HG02840 (cell line): ENCODE measurements at regions not wholly inside any gene's neighbourhood (a gene's known extent, or its start where the extent isn't known, plus 50 kb on each side); places are given as distances from the start of the nearest gene placed in this dataset.
"Not testable (repeated sequence)": the region's sequence is repeated elsewhere in the genome, so short reads cannot be mapped to it uniquely, and the experiment has no call there.

ENCODE experiments used
- ATAC-seq: cut with Tn5 transposase; IDR thresholded peaks from one replicate; pipeline ENCODE4 v1.9.1; 2021; ENCODE audit warnings: mild to moderate bottlenecking, moderate library complexity, moderate number of reproducible peaks; ENCODE audit not compliant: unreplicated experiment, low FRiP score

GRCh38 chr7:83751217-83751616 lies 102.3 kb upstream of the SEMA3E start:
- ATAC-seq, result no peak

- no peak for ATAC-seq
Measured at GRCh38 chr7:83749495-83749894, 100.6 kb upstream of the SEMA3E start.

GRCh38 chr7:83739527-83739926 lies 90.6 kb upstream of the SEMA3E start:
- ATAC-seq, result no peak

GRCh38 chr7:83738291-83738835 lies 89.4 kb upstream of the SEMA3E start:
- no peak for ATAC-seq

- ATAC-seq, result no peak
Measured at GRCh38 chr7:83732305-83732704, 83.4 kb upstream of the SEMA3E start.

GRCh38 chr7:83731154-83731553 lies 82.2 kb upstream of the SEMA3E start:
- ATAC-seq, result no peak

- ATAC-seq, result not testable (repeated sequence)
Measured at GRCh38 chr7:83716923-83717322, 68.0 kb upstream of the SEMA3E start.

GRCh38 chr7:83708531-83708930 lies 59.6 kb upstream of the SEMA3E start:
- ATAC-seq, result no peak

GRCh38 chr7:83704564-83704963 lies 55.6 kb upstream of the SEMA3E start:
- ATAC-seq, result no peak

GRCh38 chr7:83702446-83702845 lies 53.5 kb upstream of the SEMA3E start:
- no peak for ATAC-seq

GRCh38 chr7:83701736-83702135 lies 52.8 kb upstream of the SEMA3E start:
- ATAC-seq, result no peak
